Activated CD4-positive, alpha-beta memory T cell treated with anti-CD3 and anti-CD28 coated beads, Interleukin-2, amount 10 ng/mL, durations not matched to agents 7 days and 5 days (primary cell): ENCODE measurements at regions not wholly inside any gene's neighbourhood (a gene's known extent, or its start where the extent isn't known, plus 50 kb on each side); places are given as distances from the start of the nearest gene placed in this dataset.

Experiments
- CTCF ChIA-PET: fragments of 350-600 bp; sonication (Branson Sonifier 250); formaldehyde crosslinking; loops from one replicate; lab custom pipeline; 2021; ENCODE audit warnings: antibody characterized with exemption, inconsistent platforms; lab: Charles Lee
- POLR2A ChIA-PET: fragments of 350-600 bp; sonication (Branson Sonifier 250); formaldehyde crosslinking; loops from one replicate; lab custom pipeline; 2021; ENCODE audit warnings: antibody characterized with exemption; lab: Charles Lee
- DNase-seq: peaks from one replicate; pipeline ENCODE4 v3.0.0-alpha.2; 2020
- H3K27ac Mint-ChIP-seq: one replicate; pipeline ENCODE4 v1.8.0; 2021; ENCODE audit warnings: mild to moderate bottlenecking, mixed read lengths
- H3K27me3 Mint-ChIP-seq: one replicate; pipeline ENCODE4 v1.8.0; 2021; ENCODE audit warnings: mixed read lengths
- H3K36me3 Mint-ChIP-seq: one replicate; pipeline ENCODE4 v1.8.0; 2021; ENCODE audit warnings: low read depth, mixed read lengths
- H3K4me1 Mint-ChIP-seq: one replicate; pipeline ENCODE4 v1.8.0; 2021; ENCODE audit warnings: mixed read lengths
- H3K4me3 Mint-ChIP-seq: one replicate; pipeline ENCODE4 v1.8.0; 2021; ENCODE audit warnings: mild to moderate bottlenecking, mixed read lengths
- H3K9me3 Mint-ChIP-seq: one replicate; pipeline ENCODE4 v1.8.0; 2021; ENCODE audit warnings: mixed read lengths

DNA sequence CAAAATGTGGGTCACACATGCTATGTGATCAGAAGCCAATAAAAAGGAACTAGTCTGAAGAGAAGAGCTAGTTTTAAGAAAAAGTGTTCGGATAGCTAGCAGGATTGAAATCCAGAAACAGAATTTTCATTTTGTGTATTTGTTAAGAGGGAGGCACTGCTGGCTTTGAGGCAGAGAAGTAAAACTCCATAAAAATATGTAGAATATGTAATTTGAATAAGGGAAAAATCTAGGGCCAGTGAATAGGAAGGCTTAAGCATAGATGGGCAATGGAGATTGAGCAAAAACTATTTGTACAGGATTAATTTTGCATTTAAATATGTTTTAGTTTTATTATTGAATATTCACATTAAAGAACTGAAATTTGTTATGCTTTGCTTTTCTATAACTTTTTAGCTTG is 399.9 kb upstream of the PITX2 start:
- no peaks in the 10 kb centered on the region for H3K4me1 Mint-ChIP-seq
- no peaks in the 10 kb centered on the region for H3K9me3 Mint-ChIP-seq
- CTCF ChIA-PET: no interaction called here

GRCh38 chr4:111027526-111027925 is 404.6 kb upstream of the PITX2 start:
- ChIA-PET CTCF (no interaction called here), POLR2A (no interaction called here)
- Mint-ChIP-seq H3K9me3 (no peaks in the 10 kb centered on the region), H3K27me3 (no peaks in the 10 kb centered on the region), H3K4me3 (no peak overlapping the region), H3K36me3 (no peaks in the 10 kb centered on the region), H3K4me1 (no peaks in the 10 kb centered on the region), H3K27ac (no peak overlapping the region)
- no peak for DNase-seq

More for the DNA sequence above, 399.9 kb upstream of the PITX2 start:
- Mint-ChIP-seq H3K27ac (no peak overlapping the region), H3K36me3 (no peaks in the 10 kb centered on the region), H3K4me3 (no peak overlapping the region), H3K27me3 (no peaks in the 10 kb centered on the region)
- no peak for DNase-seq
- POLR2A ChIA-PET: no interaction called here

- Mint-ChIP-seq H3K9me3 (no peaks in the 10 kb centered on the region), H3K4me3 (no peak overlapping the region), H3K4me1 (no peaks in the 10 kb centered on the region), H3K36me3 (no peaks in the 10 kb centered on the region), H3K27me3 (no peaks in the 10 kb centered on the region), H3K27ac (no peak overlapping the region)
- ChIA-PET CTCF (no interaction called here), POLR2A (no interaction called here)
- no peak for DNase-seq
These were observed 405.9 kb upstream of the PITX2 start for GRCh38 chr4:111028795-111029194.

DNA sequence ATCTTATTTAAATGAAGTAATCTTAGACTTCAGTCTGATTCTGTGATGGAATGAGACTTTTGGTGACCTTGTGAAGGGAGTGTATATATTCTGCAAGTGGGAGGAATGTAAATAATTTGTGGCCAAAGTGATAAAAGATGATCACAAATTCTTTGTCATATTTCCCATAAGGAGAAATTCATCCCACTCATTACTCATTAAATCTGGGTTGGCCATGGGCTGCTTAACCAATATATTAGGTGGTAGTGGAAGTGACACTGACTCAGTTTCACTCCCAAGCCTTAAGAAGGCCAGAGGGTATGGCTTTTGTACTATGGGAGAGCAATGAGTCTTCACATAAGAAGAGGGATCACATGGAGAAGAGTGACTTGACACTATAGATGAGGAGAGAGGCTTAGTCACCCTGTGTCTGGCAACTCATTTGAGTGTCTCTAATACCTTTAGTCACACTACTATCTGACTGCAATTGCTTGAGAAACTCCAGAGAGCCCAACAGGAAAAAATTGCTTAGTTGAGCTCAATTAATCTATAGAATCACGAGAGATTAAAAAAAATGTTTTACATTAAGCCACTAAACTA is 408.2 kb upstream of the PITX2 start:
- H3K4me3 Mint-ChIP-seq: no peak overlapping the region
- no peaks in the 10 kb centered on the region for H3K4me1 Mint-ChIP-seq
- no peaks in the 10 kb centered on the region for H3K9me3 Mint-ChIP-seq
- CTCF ChIA-PET: no interaction called here
- POLR2A ChIA-PET: no interaction called here
- H3K36me3 Mint-ChIP-seq: no peaks in the 10 kb centered on the region
- DNase-seq: no peak
- no peak overlapping the region for H3K27ac Mint-ChIP-seq
- no peaks in the 10 kb centered on the region for H3K27me3 Mint-ChIP-seq

- no peak overlapping the region for H3K4me3 Mint-ChIP-seq
- POLR2A ChIA-PET: no interaction called here
These were observed 408.7 kb upstream of the PITX2 start for GRCh38 chr4:111031596-111031995.

DNA sequence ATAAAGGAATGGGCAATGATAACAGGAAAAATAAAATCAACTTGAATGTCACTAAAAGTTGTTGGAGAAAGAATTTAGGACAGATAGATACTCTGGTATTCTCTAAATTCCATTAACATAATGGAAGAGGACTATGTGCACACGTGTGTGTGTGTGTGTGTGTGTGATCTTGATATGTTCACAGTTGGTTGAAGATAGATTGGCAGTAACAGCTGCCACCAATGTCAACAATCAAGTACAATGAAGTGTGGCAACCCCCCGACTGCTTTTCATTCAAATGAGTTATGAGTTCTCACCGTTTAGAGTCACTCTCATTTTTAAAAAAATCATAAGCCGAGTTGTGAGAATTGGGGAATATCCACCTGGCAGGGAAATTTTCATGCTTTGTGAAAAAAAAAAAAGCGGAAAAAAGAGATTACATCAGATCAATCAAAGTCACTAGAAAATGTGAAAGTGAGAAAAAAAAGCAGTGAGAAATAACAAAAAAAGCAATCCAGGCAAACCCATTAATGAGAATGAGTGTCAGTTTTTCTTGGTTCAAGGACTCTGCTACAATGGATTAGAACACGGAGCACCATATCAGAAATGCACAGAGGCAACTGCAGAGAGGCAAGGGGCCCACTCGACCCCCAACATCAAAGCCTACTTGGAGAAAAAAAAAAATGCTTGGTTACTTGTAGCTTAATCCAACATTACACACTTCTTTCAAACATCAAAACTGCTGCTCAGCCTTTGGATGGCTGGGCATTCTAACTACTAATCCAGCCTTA is 414.9 kb upstream of the PITX2 start:
- Mint-ChIP-seq H3K4me1 (no peaks in the 10 kb centered on the region), H3K36me3 (no peaks in the 10 kb centered on the region), H3K27me3 (no peaks in the 10 kb centered on the region), H3K9me3 (no peaks in the 10 kb centered on the region), H3K4me3 (no peak overlapping the region), H3K27ac (no peak overlapping the region)
- DNase-seq: no peak
- ChIA-PET POLR2A (no interaction called here), CTCF (no interaction called here)

More at GRCh38 chr4:111031596-111031995, 408.7 kb upstream of the PITX2 start:
- CTCF ChIA-PET: no interaction called here
- H3K27me3 Mint-ChIP-seq: no peaks in the 10 kb centered on the region
- no peak overlapping the region for H3K27ac Mint-ChIP-seq
- no peak for DNase-seq
- H3K36me3 Mint-ChIP-seq: no peaks in the 10 kb centered on the region
- H3K4me1 Mint-ChIP-seq: no peaks in the 10 kb centered on the region
- no peaks in the 10 kb centered on the region for H3K9me3 Mint-ChIP-seq

DNA sequence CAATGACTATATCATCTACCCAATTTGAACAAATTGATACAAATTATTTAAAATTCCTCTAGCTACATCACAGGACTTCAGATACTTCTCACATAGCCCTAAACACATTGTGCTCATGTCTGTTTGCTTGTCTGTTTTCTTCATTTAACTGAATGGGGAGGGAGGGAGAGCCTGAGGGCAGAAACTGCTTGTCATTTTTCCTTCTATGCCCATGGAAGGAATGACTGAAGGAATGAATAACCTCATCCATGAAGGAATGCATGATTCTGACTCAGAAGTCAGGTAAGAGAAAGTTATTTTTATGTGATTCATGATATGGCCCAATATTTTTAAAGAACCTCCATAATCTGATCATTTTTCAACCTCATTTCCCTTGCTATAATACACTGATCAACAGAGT is 418.0 kb upstream of the PITX2 start:
- no peaks in the 10 kb centered on the region for H3K9me3 Mint-ChIP-seq
- no peak for DNase-seq
- CTCF ChIA-PET: no interaction called here
- no peak overlapping the region for H3K27ac Mint-ChIP-seq
- H3K27me3 Mint-ChIP-seq: no peaks in the 10 kb centered on the region
- H3K36me3 Mint-ChIP-seq: no peaks in the 10 kb centered on the region
- H3K4me1 Mint-ChIP-seq: no peaks in the 10 kb centered on the region
- H3K4me3 Mint-ChIP-seq: no peak overlapping the region
- POLR2A ChIA-PET: no interaction called here

DNA sequence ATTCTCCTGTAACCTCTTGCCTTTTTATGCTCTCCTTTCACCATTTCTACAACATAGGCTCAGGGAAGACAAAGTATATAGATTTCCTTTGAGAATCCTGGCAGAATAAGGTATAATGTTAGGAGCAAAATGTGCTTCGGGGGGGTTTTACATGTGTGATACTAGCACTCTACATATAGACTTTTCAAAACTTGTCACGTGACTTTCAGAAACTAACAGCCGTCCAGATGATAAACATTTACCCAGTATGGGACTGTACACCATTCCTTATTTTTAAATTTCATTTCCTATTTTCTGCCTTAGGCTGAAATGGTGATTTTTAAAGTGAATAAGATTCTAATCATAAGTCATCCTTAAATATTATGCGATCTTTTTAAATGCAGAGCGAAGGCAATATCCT is 420.4 kb upstream of the PITX2 start:
- Mint-ChIP-seq H3K4me3 (no peak overlapping the region), H3K27me3 (no peaks in the 10 kb centered on the region), H3K4me1 (no peaks in the 10 kb centered on the region), H3K27ac (no peak overlapping the region), H3K9me3 (no peaks in the 10 kb centered on the region), H3K36me3 (no peaks in the 10 kb centered on the region)
- POLR2A ChIA-PET: no interaction called here
- CTCF ChIA-PET: no interaction called here
- no peak for DNase-seq

DNA sequence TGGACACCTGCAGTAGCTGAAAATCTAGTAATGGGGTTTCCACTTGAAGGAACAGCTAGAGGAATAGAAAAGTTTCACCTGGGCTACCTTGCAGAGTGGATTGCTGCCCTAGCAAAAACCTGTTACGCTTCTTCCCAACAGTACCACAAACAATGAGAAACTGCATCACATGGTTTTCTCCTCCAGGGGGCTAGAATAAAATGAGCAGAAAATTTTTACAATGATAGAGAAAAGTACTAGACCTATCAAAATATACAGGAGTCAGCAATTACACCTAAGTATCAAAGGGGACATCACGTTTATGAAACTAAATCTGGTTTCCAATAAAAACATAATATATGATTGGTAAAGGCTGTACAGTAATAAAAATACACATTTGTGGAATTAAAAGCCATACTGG is 423.1 kb upstream of the PITX2 start:
- CTCF ChIA-PET: no interaction called here
- Mint-ChIP-seq H3K4me3 (no peak overlapping the region), H3K36me3 (no peaks in the 10 kb centered on the region), H3K27me3 (no peaks in the 10 kb centered on the region), H3K4me1 (no peaks in the 10 kb centered on the region), H3K27ac (no peak overlapping the region), H3K9me3 (peaks cover 3% of the 10 kb centered on the region)
- no peak for DNase-seq
- POLR2A ChIA-PET: no interaction called here

GRCh38 chr4:111046811-111047210 is 423.9 kb upstream of the PITX2 start:
- H3K4me3 Mint-ChIP-seq: no peak overlapping the region
- no peak for DNase-seq
- H3K36me3 Mint-ChIP-seq: no peaks in the 10 kb centered on the region
- H3K27ac Mint-ChIP-seq: no peak overlapping the region
- H3K9me3 Mint-ChIP-seq: peaks cover 9% of the 10 kb centered on the region
- ChIA-PET POLR2A (no interaction called here), CTCF (no interaction called here)
- no peaks in the 10 kb centered on the region for H3K27me3 Mint-ChIP-seq
- H3K4me1 Mint-ChIP-seq: no peaks in the 10 kb centered on the region

- H3K27me3 Mint-ChIP-seq: no peaks in the 10 kb centered on the region
- ChIA-PET POLR2A (no interaction called here), CTCF (no interaction called here)
- peaks cover 15% of the 10 kb centered on the region for H3K9me3 Mint-ChIP-seq
- DNase-seq: no peak
- no peak overlapping the region for H3K27ac Mint-ChIP-seq
- H3K4me3 Mint-ChIP-seq: no peak overlapping the region
- H3K4me1 Mint-ChIP-seq: no peaks in the 10 kb centered on the region
- H3K36me3 Mint-ChIP-seq: no peaks in the 10 kb centered on the region
These were observed 425.4 kb upstream of the PITX2 start for GRCh38 chr4:111048316-111048715.

DNA sequence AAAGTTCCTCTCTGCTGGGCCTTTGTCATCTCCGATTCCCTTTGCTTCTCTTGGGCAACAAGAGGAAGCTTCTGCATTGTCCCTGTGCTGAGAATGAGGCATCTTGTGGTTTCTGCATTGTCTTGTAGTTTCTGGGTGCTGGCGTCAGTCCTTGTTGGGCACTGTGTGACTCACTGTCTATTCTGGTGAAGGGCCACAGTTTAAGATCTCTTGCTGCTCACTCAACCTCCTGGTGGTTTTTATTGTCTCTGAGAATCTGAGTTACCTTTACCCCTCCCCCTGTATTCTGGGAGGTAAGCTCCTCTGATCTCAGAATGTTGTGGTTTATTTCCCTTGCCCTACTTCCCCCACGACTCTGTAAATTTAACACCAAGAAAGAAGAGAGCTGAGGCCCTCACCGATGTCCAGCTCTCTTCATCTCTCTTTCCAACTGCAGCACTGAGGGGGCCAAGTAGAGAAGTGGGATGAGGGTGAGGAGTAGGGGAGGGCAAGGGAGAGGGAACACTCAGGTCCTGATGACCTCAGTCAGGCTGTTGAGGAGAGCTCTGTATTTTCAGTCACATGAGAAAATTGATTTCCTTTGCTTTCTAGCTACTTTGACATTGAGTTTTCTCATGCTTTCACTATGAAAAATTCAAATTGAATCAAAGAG is 441.6 kb upstream of the PITX2 start:
- no peaks in the 10 kb centered on the region for H3K4me1 Mint-ChIP-seq
- no peaks in the 10 kb centered on the region for H3K9me3 Mint-ChIP-seq
- no peak overlapping the region for H3K4me3 Mint-ChIP-seq
- H3K27me3 Mint-ChIP-seq: no peaks in the 10 kb centered on the region
- no peak for DNase-seq
- POLR2A ChIA-PET: no interaction called here
- H3K27ac Mint-ChIP-seq: no peak overlapping the region
- H3K36me3 Mint-ChIP-seq: no peaks in the 10 kb centered on the region
- CTCF ChIA-PET: no interaction called here

DNA sequence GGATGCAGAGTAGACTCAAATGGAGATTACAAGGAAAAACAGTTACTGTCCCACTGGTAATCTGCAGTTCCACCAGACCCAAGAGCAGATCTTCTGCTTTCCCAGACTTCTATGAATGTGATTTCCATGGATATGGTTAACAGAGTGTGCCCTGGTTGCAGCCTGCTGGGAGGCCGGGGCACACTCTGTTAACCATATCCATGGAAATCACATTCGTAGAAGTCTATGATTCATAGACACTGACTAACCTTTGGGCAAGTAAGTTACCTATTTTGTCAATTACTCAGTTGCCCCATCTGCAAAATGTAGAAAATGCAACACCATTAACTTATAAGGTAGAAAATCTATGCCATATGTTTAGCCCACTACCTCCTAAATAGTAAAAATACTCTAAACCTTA is 443.1 kb upstream of the PITX2 start:
- Mint-ChIP-seq H3K27me3 (no peaks in the 10 kb centered on the region), H3K36me3 (no peaks in the 10 kb centered on the region), H3K27ac (no peak overlapping the region), H3K4me1 (no peaks in the 10 kb centered on the region), H3K9me3 (no peaks in the 10 kb centered on the region), H3K4me3 (no peak overlapping the region)
- ChIA-PET POLR2A (no interaction called here), CTCF (no interaction called here)
- DNase-seq: no peak

- CTCF ChIA-PET: no interaction called here
- DNase-seq: no peak
- H3K4me3 Mint-ChIP-seq: no peak overlapping the region
- no peaks in the 10 kb centered on the region for H3K9me3 Mint-ChIP-seq
- no peaks in the 10 kb centered on the region for H3K36me3 Mint-ChIP-seq
- H3K27ac Mint-ChIP-seq: no peak overlapping the region
- POLR2A ChIA-PET: no interaction called here
- H3K4me1 Mint-ChIP-seq: no peaks in the 10 kb centered on the region
- no peaks in the 10 kb centered on the region for H3K27me3 Mint-ChIP-seq
These were observed 443.6 kb upstream of the PITX2 start for GRCh38 chr4:111066447-111066846.
